Testis (tissue), 2 donors: ENCODE measurements at regions not wholly inside any gene's neighbourhood (a gene's known extent, or its start where the extent isn't known, plus 50 kb on each side); places are given as distances from the start of the nearest gene placed in this dataset.

Experiments used
- DNase-seq: peaks from one replicate; pipeline ENCODE4 v3.0.0-alpha.2; 2019
- H3K27ac ChIP-seq, 2 donors: fragments of 200-600 bp; sonication (generic); one replicate each; pipeline ENCODE4 v1.5.1; 2019
- H3K27me3 ChIP-seq: fragments of 200-600 bp; sonication (generic); one replicate; pipeline ENCODE4 v1.5.1; 2019
- H3K36me3 ChIP-seq: fragments of 200-600 bp; sonication (generic); one replicate; pipeline ENCODE4 v1.5.1; 2017; ENCODE audit warnings: low read depth; ENCODE audit errors: missing control alignments
- H3K4me1 ChIP-seq: fragments of 200-600 bp; sonication (generic); one replicate; pipeline ENCODE4 v1.5.1; 2019
- H3K4me3 ChIP-seq, 2 donors: fragments of 200-600 bp; sonication (generic); one replicate each; pipeline ENCODE4 v1.5.1; 2017 to 2019
- H3K9me3 ChIP-seq: fragments of 200-600 bp; sonication (generic); one replicate; pipeline ENCODE4 v1.5.1; 2017
- CTCF ChIP-seq, 3 experiments: fragments of 450-650 bp in 2 of 3; fragments of 200-600 bp in 1 of 3; sonication (generic) in 1 of 3; IDR thresholded peaks; one replicate each; pipeline ENCODE4 v1.5.1; 2016 to 2019; ENCODE audit warnings: antibody characterized with exemption in 3 of 3, mild to moderate bottlenecking in 2 of 3, moderate library complexity in 1 of 3
- POLR2A ChIP-seq: fragments of 450-650 bp; IDR thresholded peaks from one replicate; pipeline ENCODE4 v1.6.1; 2017; ENCODE audit warnings: antibody characterized with exemption, mild to moderate bottlenecking, moderate library complexity
- WGBS, 2 donors: methylation state at CpG; one replicate each; pipeline ENCODE4 v1.1.5; 2018; 5-methylcytosine and 5-hydroxymethylcytosine counted together
- intact Hi-C: fragments of 100-400 bp; cut with DNase I; formaldehyde crosslinking; loops from one replicate; pipeline ENCODE4 v1.15.1; 2023; ENCODE audit warnings: low total_unique reads

GRCh38 chr18:11526675-11527074 is 82.7 kb upstream of the SLC35G4 start:
- Histone ChIP-seq H3K4me1 (no peaks in the 10 kb centered on the region), H3K9me3 (no peaks in the 10 kb centered on the region), H3K27me3 (no peaks in the 10 kb centered on the region), H3K4me3 (no peak overlapping the region), H3K36me3 (no peaks in the 10 kb centered on the region), H3K27ac (no peak overlapping the region)
- DNase-seq = no peak
- WGBS, 2 donors = 88 to 100% methylated on average over 1 of the region's 1 CpG
- intact Hi-C loops = no loop called here
- no peak for TF ChIP-seq CTCF (IDR thresholded peaks at IDR 0.05)
- TF ChIP-seq POLR2A = no peak

- Histone ChIP-seq H3K36me3 (no peaks in the 10 kb centered on the region), H3K9me3 (no peaks in the 10 kb centered on the region), H3K27ac (no peak overlapping the region), H3K27me3 (no peaks in the 10 kb centered on the region), H3K4me3 (no peak overlapping the region), H3K4me1 (no peaks in the 10 kb centered on the region)
- no peak for TF ChIP-seq CTCF (IDR thresholded peaks at IDR 0.05)
- no peak for TF ChIP-seq POLR2A
- intact Hi-C loops = no loop called here
- no peak for DNase-seq
- 25 to 44% methylated on average over 2 of the region's 2 CpGs for WGBS, 2 donors
Observed at GRCh38 chr18:11523804-11524203, 85.6 kb upstream of the SLC35G4 start.

- no peak for TF ChIP-seq CTCF (IDR thresholded peaks at IDR 0.05)
- TF ChIP-seq POLR2A = no peak
- Histone ChIP-seq H3K9me3 (no peaks in the 10 kb centered on the region), H3K36me3 (no peaks in the 10 kb centered on the region), H3K4me3 (no peak overlapping the region), H3K4me1 (no peaks in the 10 kb centered on the region), H3K27ac (no peak overlapping the region), H3K27me3 (no peaks in the 10 kb centered on the region)
- WGBS, 2 donors = 77 to 81% methylated on average over 5 of the region's 5 CpGs
- DNase-seq = no peak
- intact Hi-C loops = no loop called here
Observed at GRCh38 chr18:11522992-11523391, 86.4 kb upstream of the SLC35G4 start.

GRCh38 chr18:11521853-11522252 is 87.5 kb upstream of the SLC35G4 start:
- Histone ChIP-seq H3K27ac (no peak overlapping the region), H3K36me3 (no peaks in the 10 kb centered on the region), H3K27me3 (no peaks in the 10 kb centered on the region), H3K9me3 (no peaks in the 10 kb centered on the region), H3K4me1 (no peaks in the 10 kb centered on the region), H3K4me3 (no peak overlapping the region)
- no peak for TF ChIP-seq POLR2A
- 83 to 92% methylated on average over 5 of the region's 5 CpGs for WGBS, 2 donors
- intact Hi-C loops = no loop called here
- no peak for DNase-seq

- TF ChIP-seq POLR2A (no peak), CTCF (IDR thresholded peaks at IDR 0.05) (no peak)
- Histone ChIP-seq H3K27ac (no peak overlapping the region), H3K36me3 (no peaks in the 10 kb centered on the region), H3K9me3 (no peaks in the 10 kb centered on the region), H3K27me3 (no peaks in the 10 kb centered on the region), H3K4me1 (no peaks in the 10 kb centered on the region), H3K4me3 (no peak overlapping the region)
- DNase-seq = no peak
- intact Hi-C loops = no loop called here
- WGBS, 2 donors = 86 to 90% methylated on average over 6 of the region's 6 CpGs
Observed at GRCh38 chr18:11520536-11520935, 88.9 kb upstream of the SLC35G4 start.
